Activated CD4-positive, alpha-beta T cell treated with anti-CD3 and anti-CD28 coated beads, Interleukin-2, Interleukin-4, amounts not matched to agents 100 ng/mL and 50 ng/mL, durations not matched to agents 16 hours and 8 hours (primary cell): ENCODE measurements at regions not wholly inside any gene's neighbourhood (a gene's known extent, or its start where the extent isn't known, plus 50 kb on each side); places are given as distances from the start of the nearest gene placed in this dataset.

Source experiments
- DNase-seq: peaks from one replicate; pipeline ENCODE4 v3.0.0-alpha.2; 2020; ENCODE audit warnings: low spot score

- DNase-seq: no peak
Measured at GRCh38 chr9:80070071-80070742, 498.4 kb downstream of the TLE4 start.

DNA sequence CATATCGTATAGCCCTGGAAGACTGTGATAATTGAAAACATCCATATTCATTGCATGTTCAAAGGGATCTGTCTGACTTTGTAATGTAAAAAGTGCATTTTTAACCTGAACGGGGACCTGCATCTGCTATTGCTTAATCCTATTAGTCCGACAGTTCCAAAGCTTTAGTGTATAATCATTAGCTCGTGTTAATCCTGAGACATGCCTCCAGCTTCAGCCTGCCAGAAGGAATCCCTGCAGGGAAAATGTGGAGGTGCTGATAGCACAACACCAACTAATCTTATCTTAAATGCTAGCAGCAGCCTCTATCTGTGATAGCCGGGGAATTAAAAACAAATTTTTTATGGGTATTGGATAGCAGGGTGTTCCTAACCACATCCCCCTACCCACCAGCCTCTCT, 495.2 kb downstream of the TLE4 start:
- DNase-seq: no peak

- DNase-seq: no peak
Measured at GRCh38 chr9:80062567-80062966, 490.8 kb downstream of the TLE4 start.

DNA sequence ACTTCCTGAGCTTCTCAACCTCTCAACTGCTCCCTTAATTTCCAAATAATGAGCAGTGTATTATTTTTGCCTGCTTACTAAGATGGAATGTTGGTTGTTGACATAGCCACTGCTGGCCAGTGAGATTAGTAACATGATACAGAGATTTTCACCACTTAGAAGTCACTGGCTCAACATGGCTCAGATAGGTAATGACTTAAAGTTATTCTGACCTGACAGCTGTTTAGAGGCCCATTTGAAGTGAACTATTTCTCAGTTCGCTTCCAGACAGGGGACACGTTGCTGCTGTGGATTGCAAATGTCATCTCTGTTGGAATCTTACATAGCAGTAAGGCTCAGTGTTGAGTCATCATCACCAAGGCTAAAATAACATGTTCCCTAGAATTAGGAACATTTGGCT, 490.2 kb downstream of the TLE4 start:
- DNase-seq: no peak

DNA sequence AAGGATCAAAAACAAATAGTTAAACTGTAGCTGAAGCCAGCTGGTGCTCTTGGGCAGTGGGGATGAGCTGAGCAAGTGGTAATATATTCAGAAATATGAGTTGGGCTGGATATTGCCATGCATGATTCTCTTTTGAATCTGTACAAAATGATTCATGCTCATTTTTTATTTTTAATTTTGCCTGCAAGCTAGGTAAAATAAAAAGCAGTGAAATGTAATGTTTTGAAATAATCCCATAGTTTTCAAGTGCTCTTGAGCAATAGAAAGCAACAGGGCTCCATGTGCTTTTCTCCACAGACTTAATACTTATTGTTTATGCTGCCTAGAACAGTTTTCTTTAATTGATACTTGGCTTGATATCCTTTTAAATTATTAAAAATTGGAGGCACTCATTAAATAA, 489.3 kb downstream of the TLE4 start:
- DNase-seq: no peak

GRCh38 chr9:80059979-80060378, 488.2 kb downstream of the TLE4 start:
- DNase-seq: no peak

DNA sequence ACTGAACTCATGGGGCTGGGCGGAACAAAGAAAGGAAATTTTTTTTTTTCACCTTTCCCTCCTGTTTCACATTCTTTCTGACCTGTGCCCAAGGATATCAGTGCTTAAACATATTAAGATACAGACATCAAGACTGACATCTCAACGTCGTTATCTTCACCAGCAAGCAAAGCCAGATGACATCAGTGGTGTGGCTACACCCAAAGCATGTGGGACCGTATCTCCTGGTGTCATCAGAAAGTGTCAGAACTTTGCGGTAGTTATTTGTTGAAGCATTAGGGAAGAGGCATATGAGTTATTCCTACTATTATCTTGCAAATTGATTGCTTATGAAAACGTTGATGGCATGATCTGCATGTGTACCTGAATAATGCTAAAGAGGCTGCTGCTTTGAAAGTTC, 487.4 kb downstream of the TLE4 start:
- DNase-seq: no peak

- no peak for DNase-seq
Measured at GRCh38 chr9:80052830-80053229, 481.1 kb downstream of the TLE4 start.

DNA sequence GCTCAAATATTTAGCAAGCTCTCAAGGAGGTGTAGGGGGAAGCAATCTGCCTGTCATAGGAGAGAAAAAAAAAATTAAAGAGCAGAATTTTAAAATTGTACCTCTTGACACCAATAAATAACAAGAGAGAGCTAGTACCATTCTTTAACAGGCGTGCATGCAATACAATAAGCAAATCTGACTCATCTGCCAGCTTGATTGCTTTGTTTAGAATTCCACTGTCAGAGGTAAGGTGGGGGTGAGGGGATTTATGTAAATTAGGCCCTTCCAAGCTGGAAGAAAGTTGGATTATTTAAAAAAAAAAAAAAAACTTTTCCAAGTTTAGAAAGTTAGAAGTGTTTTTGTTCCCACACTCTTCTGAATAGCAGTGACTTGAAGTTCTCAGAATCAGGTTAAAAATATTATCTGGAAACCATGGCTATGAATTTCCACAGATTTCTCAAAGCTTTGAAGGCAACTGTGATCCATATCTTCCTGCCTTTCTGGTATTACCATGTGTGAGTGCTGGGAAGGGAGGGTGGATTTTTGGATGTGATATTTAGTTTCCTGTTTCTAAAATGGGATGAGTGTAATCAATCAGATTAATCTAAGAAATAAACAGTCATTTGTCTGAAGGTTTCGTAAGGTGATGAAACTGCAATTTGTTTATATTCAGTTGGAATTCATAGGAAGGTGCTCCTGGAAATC, 477.5 kb downstream of the TLE4 start:
- DNase-seq: no peak

GRCh38 chr9:80046481-80046880, 474.7 kb downstream of the TLE4 start:
- DNase-seq: no peak

DNA sequence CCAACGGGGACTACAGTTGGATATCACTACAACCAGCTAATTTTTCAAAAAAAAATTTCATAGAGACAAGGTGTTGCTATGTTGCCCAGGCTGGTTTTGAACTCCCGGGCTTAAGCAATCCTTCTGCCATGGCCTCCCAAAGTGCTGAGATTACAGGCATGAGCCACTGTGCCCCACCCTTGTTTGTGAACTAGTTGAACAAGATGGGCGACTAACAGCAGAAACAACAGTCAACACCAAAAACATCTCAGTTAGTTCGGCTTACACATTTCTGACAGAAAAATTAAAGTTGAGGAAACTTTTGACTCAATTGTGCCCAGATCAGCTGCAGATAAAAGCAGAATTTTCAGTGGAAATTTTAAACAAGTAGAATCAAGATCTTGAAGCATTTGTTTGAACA, 470.1 kb downstream of the TLE4 start:
- DNase-seq: no peak

DNA sequence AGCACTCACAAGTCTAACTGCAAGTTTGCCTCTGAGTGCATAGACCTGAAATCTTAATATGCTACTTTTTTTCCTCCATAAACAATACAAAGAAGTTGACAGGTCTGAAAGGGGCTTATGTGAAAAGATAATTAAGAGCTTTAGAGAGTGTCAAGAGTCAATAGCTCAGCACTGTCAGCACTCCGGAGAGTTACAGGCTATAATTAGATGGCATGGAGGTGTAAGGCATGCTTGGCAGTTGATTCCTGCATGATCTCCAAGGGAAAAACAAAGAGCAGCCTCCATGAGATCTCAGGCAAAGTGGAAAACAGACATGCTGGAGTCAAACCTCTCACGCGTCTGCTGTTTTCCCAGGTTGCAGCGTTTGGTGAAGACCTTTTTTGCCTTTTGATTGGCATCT, 468.7 kb downstream of the TLE4 start:
- DNase-seq: no peak

- no peak for DNase-seq
Measured at GRCh38 chr9:80030801-80031200, 459.0 kb downstream of the TLE4 start.

GRCh38 chr9:80028501-80028900, 456.7 kb downstream of the TLE4 start:
- DNase-seq: no peak

GRCh38 chr9:80025796-80026520, 454.2 kb downstream of the TLE4 start:
- DNase-seq: no peak

GRCh38 chr9:80025131-80025530, 453.4 kb downstream of the TLE4 start:
- DNase-seq: no peak

DNA sequence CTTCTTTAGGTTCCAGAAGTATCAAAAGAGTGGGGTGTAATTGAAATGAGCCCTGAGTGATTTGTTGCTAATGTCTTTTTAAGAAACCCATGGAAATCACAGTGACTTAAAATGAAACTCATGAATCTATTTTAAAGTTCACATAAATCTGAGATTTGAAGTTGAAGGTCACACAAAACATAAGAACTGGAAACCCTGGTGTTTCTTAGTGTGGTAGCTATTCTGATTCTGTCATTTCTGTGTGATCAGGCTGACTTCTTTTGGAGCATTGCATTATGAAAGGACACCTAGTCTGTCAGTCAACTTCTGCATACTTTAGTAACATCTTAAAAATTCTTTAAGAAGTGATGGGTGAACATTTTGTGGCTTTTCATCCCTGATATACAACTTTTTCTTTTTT, 448.8 kb downstream of the TLE4 start:
- DNase-seq: no peak

DNA sequence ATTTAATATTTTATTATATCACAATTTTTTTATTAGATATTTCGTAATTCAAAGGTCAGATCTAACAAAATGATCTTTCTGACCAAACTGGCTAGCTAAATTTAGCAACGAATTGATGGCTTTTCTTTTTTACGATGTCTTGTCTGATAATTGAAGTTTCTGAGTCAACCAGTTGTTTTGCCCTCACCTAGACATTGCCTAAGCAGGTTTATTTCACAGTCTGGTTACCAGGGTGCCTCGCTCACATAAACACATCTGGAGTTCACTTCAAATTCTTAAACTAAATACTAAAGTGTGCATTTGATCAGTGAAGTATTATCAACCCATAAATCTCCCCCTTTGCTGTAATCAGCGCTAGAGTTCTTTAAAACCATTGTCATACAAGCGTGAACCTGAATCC, 448.3 kb downstream of the TLE4 start:
- no peak for DNase-seq

- no peak for DNase-seq
Measured at GRCh38 chr9:80013891-80014290, 442.1 kb downstream of the TLE4 start.

DNA sequence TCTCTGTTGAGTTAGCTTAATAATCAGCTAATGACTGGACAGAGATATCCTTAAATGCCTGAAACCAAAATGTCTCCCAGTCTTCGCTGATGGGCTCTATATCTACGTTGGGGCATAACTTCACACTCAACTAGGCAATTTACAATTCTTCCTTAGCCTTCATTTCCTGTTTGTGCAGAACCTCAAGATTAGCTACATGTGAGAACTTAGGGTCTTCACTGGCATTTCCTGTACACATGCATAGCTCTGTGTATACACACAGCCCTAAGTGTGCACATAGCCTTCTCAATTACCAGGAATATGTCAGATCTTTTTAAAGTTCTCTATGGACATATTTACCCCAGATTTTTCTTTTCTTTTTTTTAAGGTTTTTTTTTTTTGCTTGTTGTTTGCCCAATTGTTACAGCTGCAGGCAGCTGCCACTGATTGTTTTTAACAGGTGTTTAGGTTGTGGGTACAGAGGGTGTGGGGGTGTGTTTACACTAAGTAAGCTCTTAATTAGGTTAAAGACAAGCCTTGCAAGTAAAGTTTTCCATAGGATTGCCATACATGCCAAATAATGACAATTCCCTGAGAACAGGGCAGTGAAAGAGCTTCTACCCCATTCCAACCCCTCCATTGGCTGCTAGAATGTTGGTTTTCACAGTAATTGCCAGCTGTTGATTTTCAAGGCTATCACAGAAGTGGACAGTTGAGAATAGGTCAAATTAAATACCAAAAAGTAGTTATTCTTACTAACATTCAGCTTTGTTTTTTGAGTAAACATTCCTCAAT, 441.0 kb downstream of the TLE4 start:
- DNase-seq: no peak

GRCh38 chr9:80009204-80009603, 437.4 kb downstream of the TLE4 start:
- DNase-seq: no peak

DNA sequence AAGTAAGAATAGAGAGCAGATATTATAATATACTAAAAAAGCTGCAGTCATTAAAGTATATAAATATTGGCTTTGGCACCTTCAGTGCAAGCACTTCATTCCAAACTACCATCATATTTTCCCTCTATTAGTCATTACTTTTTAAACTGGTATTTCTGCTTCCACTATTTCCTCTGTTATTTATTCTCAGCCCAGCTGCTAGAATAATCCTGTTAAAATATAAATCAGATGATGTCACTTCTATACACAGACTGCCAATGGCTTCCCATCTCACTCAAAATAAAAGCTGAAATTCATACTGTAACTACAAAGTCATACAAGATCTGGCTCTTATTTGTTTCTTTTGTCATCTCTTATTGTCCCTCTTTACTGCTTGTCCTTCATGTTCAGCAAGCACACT, 432.9 kb downstream of the TLE4 start:
- no peak for DNase-seq

DNA sequence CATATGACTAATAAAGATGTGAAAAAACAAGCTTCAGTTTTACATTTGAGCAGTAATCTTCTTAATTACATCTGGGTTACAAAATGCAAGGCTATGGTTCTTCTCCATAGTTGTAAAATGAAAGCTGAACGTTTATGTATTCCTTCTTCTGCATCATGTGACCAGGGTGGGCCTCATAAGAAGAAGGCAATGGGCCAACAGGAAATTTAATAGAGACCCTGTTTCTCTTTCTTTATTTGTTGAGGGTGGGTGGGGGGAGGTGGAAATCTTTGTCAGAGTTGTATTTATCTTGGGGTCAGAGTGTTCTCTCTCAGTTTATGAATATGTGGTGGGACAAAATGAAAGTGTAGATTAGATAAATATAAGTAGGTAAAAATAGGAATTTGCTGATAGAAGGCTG, 418.8 kb downstream of the TLE4 start:
- DNase-seq: no peak
